ENCODE measurements at regions not wholly inside any gene's neighbourhood (a gene's known extent, or its start where the extent isn't known, plus 50 kb on each side); places are given as distances from the start of the nearest gene placed in this dataset.
A peak's percentile ranks its signal among the peaks of the same experiment; 100 is the strongest.

DNA sequence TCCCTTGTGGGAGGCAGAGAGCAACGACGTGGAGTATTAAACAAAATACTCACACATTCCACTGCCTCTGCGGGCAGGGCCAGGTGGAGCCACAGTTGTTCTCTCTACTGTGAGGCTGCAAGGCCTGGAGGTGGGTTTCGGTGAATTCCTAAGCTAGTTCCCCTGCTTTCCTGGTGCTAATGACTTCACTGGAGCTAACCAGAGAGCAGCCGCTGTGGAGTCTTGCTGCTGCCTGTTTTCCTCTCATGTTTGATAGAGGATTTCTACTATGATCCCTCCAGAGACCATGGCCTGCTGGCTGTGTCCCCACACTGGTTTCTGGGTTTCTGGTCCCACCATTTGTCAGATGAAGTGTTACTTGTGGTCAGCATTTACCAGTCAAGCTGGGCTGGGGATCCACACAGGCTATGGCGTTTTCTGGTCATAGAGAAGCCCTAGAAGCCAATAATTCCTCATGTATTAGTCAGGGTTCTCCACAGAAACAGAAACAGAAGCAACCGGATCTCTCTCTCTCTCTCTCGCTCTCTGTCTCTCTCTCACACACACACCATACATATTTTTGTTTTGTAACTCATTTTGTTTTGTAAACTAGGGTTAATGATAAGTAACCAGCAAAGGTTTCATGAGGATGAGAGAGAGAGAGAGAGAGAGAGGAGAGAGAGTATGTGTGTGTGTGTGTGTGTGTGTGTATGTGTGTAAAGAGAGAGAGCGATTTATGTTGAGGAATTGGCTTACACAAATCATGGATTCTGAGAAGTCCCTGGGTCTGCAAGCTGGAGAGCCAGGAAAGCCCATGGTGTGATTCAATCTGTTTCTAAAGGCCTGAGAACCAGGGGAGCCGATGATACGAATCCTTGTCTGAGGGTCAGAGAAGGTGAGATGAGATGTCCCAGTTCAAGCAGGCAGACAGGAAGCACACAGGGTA lies 403.0 kb downstream of the GADD45G start:
- Histone ChIP-seq H3K27ac (peak overlapping the region; percentile 38 to 76 (median 71)), H3K27me3 (no peaks in the 10 kb centered on the region), H3K9me3 (peaks cover 0 to 6% (median 0%) of the 10 kb centered on the region in 3 donors), H3K36me3 (no peaks in the 10 kb centered on the region), H3K4me3 (no peak overlapping the region), H3K4me1 (peaks cover 0 to 41% (median 4%) of the 10 kb centered on the region in 3 donors)
- 69 to 72% methylated on average over 7 to 11 of the region's 11 CpGs for WGBS, 2 donors (ENCODE audit: low coverage in 1 of 2)
- ATAC-seq = peak; percentile 50
- no peak for TF ChIP-seq EP300 (IDR thresholded peaks at IDR 0.05)
- TF ChIP-seq POLR2AphosphoS5 (IDR thresholded peaks at IDR 0.05) = peak; percentile 41

DNA sequence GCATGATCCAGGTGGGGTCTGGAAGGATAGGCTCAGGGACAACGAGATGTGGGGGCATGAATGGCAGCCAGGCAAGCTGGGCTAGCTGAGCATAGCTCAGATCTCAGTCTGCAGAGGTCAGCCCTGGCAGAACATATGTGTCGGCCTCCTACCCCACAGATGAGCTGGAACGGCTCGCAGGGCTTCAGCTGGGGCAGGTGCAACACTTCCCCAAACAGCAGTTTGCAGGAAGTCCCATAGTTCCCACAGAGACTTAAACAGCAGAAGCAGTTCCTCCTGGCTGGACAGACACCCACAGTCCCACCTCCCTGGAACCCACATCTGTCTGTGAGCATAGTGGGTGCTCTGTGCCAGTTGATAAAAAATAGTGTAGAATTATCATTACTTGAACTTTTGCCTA lies 404.6 kb downstream of the GADD45G start:
- TF ChIP-seq, protein P1, sequence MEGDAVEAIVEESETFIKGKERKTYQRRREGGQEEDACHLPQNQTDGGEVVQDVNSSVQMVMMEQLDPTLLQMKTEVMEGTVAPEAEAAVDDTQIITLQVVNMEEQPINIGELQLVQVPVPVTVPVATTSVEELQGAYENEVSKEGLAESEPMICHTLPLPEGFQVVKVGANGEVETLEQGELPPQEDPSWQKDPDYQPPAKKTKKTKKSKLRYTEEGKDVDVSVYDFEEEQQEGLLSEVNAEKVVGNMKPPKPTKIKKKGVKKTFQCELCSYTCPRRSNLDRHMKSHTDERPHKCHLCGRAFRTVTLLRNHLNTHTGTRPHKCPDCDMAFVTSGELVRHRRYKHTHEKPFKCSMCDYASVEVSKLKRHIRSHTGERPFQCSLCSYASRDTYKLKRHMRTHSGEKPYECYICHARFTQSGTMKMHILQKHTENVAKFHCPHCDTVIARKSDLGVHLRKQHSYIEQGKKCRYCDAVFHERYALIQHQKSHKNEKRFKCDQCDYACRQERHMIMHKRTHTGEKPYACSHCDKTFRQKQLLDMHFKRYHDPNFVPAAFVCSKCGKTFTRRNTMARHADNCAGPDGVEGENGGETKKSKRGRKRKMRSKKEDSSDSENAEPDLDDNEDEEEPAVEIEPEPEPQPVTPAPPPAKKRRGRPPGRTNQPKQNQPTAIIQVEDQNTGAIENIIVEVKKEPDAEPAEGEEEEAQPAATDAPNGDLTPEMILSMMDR (IDR thresholded peaks at IDR 0.05) = no peak
- TF ChIP-seq POLR2AphosphoS5 (IDR thresholded peaks at IDR 0.05) (no peak), POLR2A (IDR thresholded peaks at IDR 0.05) (no peak)
- Histone ChIP-seq H3K27me3 (no peaks in the 10 kb centered on the region), H3K36me3 (no peaks in the 10 kb centered on the region), H3K9me3 (peaks cover 0 to 6% (median 0%) of the 10 kb centered on the region in 3 donors), H3K4me3 (no peak overlapping the region), H3K27ac (no peak overlapping the region), H3K4me1 (peaks cover 0 to 25% (median 3%) of the 10 kb centered on the region in 3 donors)
- ATAC-seq = no peak
- WGBS, 2 donors (ENCODE audit: low coverage in 1 of 2) = 73% methylated on average over 3 of the region's 4 CpGs; no CpG with 5 or more reads in 1 of the 2 donors

DNA sequence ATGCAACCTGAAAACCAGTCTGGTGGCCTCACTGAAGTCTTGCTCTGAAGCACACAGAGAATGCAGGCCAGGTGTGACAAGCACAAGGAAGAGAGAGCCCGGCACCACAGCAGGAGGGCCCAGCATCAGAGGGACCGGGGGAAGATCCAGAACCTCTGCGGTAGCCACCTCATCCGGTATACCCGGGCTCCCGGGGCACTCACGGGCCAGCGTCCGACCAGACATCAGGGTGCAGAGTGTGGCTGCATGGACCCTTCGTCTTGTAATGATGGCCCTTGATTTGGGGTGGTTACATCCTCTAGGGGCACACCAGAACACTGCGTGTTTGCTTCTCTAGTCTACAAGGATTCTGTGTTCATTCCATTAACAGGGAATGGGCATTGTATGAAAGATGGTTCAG lies 406.0 kb downstream of the GADD45G start:
- H3K4me1 ChIP-seq = peaks cover 0 to 20% (median 3%) of the 10 kb centered on the region in 3 donors
- no peak overlapping the region for H3K27ac ChIP-seq
- no peaks in the 10 kb centered on the region for H3K36me3 ChIP-seq
- no peaks in the 10 kb centered on the region for H3K9me3 ChIP-seq
- no peak overlapping the region for H3K4me3 ChIP-seq
- no peak for ATAC-seq
- no peaks in the 10 kb centered on the region for H3K27me3 ChIP-seq
- WGBS, 2 donors (ENCODE audit: low coverage in 1 of 2) = 91% methylated on average over 6 of the region's 11 CpGs; no CpG with 5 or more reads in 1 of the 2 donors
- TF ChIP-seq EP300 (IDR thresholded peaks at IDR 0.05) = no peak
- no peak for TF ChIP-seq POLR2AphosphoS5 (IDR thresholded peaks at IDR 0.05)

DNA sequence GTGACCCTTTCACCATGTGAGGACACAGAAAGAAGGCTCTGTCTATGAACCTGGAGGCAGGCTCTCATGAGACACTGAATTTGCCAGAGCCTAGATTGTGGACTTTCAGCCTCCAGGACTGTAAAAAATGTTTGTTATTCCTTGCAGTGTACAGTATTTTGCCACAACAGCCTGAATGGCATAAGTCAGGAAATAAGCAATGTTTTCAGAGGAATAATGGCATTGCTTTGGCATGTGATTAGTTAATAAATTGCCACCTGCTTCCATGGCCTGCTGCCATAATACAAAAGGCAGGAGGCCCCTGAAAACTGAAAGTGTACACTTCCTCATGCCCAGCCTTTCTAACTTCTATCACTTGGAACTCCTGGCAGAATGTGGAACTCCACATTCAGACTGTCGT lies 408.1 kb downstream of the GADD45G start:
- Histone ChIP-seq H3K27ac (no peak overlapping the region), H3K36me3 (no peaks in the 10 kb centered on the region), H3K27me3 (no peaks in the 10 kb centered on the region), H3K9me3 (no peaks in the 10 kb centered on the region), H3K4me3 (no peak overlapping the region), H3K4me1 (peaks cover 0 to 6% (median 0%) of the 10 kb centered on the region in 3 donors)
- no peak for ATAC-seq
- WGBS, 2 donors (ENCODE audit: low coverage in 1 of 2) = 20% methylated on average over 1 of the region's 1 CpG; no CpG with 5 or more reads in 1 of the 2 donors
- TF ChIP-seq, protein P1 (IDR thresholded peaks at IDR 0.05) = no peak

DNA sequence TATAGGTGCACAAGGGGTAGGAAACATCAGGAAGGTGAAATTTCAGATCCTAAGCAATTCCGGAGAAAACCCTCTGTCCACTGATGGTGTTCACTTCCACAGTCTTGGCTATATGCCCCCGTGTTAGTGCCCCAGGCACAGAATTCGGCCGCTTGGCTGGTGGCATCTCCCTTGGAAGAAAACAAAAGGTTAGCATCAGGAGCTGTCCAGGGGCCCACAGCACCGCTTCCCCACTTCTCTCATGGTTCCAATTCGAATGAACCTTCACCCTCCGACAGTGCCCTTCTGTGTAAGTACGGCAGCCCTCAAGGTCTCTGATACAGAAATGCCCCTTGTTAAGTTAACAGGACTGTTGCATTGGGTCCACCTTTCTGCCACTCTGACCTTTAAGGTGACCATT lies 409.0 kb downstream of the GADD45G start:
- ATAC-seq = no peak
- H3K4me3 ChIP-seq = no peak overlapping the region
- no peaks in the 10 kb centered on the region for H3K36me3 ChIP-seq
- TF ChIP-seq POLR2AphosphoS5 (IDR thresholded peaks at IDR 0.05) (no peak), POLR2A (IDR thresholded peaks at IDR 0.05) (no peak), EP300 (IDR thresholded peaks at IDR 0.05) (no peak)
- TF ChIP-seq, protein P1 (IDR thresholded peaks at IDR 0.05) = no peak
- H3K4me1 ChIP-seq = no peaks in the 10 kb centered on the region
- no peaks in the 10 kb centered on the region for H3K9me3 ChIP-seq
- no peak overlapping the region for H3K27ac ChIP-seq
- WGBS, 2 donors (ENCODE audit: low coverage in 1 of 2) = 93 to 96% methylated on average over 4 to 8 of the region's 8 CpGs
- H3K27me3 ChIP-seq = no peaks in the 10 kb centered on the region

DNA sequence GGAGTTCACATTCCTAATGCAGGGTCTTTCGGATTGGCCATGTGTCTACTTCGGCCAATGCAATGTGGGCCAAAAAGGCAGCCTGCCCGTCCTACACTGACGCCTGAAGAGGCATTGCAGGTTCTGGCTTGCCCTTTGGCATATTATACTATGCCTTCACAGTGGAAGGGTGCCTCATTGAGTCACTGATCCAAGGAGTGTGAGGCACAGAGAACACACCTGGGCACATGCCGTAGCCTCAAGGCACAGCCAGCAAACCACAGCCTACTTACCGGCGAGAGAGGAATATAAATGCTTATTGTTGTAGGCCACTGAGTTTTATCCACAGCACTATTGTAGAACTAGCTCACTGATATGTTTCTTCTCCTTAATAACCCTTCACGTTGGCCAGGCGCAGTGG lies 409.6 kb downstream of the GADD45G start:
- no peaks in the 10 kb centered on the region for H3K4me1 ChIP-seq
- H3K9me3 ChIP-seq = no peaks in the 10 kb centered on the region
- no peak for ATAC-seq
- H3K27me3 ChIP-seq = no peaks in the 10 kb centered on the region
- TF ChIP-seq, protein P1 (IDR thresholded peaks at IDR 0.05) = no peak
- TF ChIP-seq POLR2A (IDR thresholded peaks at IDR 0.05) (no peak), POLR2AphosphoS5 (IDR thresholded peaks at IDR 0.05) (no peak), EP300 (IDR thresholded peaks at IDR 0.05) (no peak)
- no peak overlapping the region for H3K4me3 ChIP-seq
- no peak overlapping the region for H3K27ac ChIP-seq
- 98% methylated on average over 8 of the region's 9 CpGs; no CpG with 5 or more reads in 1 of the 2 donors for WGBS, 2 donors (ENCODE audit: low coverage in 1 of 2)
- H3K36me3 ChIP-seq = no peaks in the 10 kb centered on the region

Data from gastroesophageal sphincter (tissue), 4 donors.